Small intestine (tissue), 7 donors: ENCODE measurements at regions not wholly inside any gene's neighbourhood (a gene's known extent, or its start where the extent isn't known, plus 50 kb on each side); places are given as distances from the start of the nearest gene placed in this dataset.

Experiments
- DNase-seq, 2 donors: peaks; one replicate each; pipeline versions ENCODE4 v3.0.0 to v3.0.0-alpha.2; 2013
- FAIRE-seq: peaks from 2 replicates; lab custom pipeline; 2012; peaks lifted over from hg19 to GRCh38; lab: Jason Lieb, UNC
- H3K27ac ChIP-seq, 3 donors: one replicate each; pipeline ENCODE4 v1.5.1; 2013; ENCODE audit warnings: low read length in 2 of 3, mild to moderate bottlenecking in 2 of 3, control low read depth in 1 of 3, inconsistent platforms in 1 of 3, low read depth in 1 of 3, moderate library complexity in 1 of 3
- H3K27me3 ChIP-seq, 3 donors: one replicate each; pipeline ENCODE4 v1.6.1; 2013; ENCODE audit warnings: low read length in 3 of 3, inconsistent platforms in 1 of 3; ENCODE audit not compliant: control insufficient read depth in 3 of 3, insufficient read depth in 3 of 3
- H3K36me3 ChIP-seq, 3 donors: one replicate each; pipeline ENCODE4 v1.6.1; 2013; ENCODE audit warnings: low read length in 3 of 3, inconsistent platforms in 1 of 3, low read depth in 1 of 3, mild to moderate bottlenecking in 1 of 3, moderate library complexity in 1 of 3; ENCODE audit not compliant: control insufficient read depth in 3 of 3, insufficient read depth in 2 of 3
- H3K4me1 ChIP-seq, 3 donors: one replicate each; pipeline ENCODE4 v1.6.1; 2013; ENCODE audit warnings: low read length in 2 of 3, inconsistent platforms in 1 of 3, low read depth in 1 of 3, mild to moderate bottlenecking in 1 of 3, moderate library complexity in 1 of 3; ENCODE audit not compliant: control insufficient read depth in 3 of 3, insufficient read depth in 2 of 3
- H3K4me3 ChIP-seq, 3 donors: one replicate each; pipeline ENCODE4 v1.5.1; 2013; ENCODE audit warnings: low read length in 3 of 3, control low read depth in 1 of 3, inconsistent platforms in 1 of 3, low read depth in 1 of 3, mild to moderate bottlenecking in 1 of 3, moderate library complexity in 1 of 3
- H3K9me3 ChIP-seq, 2 donors: one replicate each; pipeline ENCODE4 v1.6.1; 2013; ENCODE audit warnings: low read depth in 1 of 2, low read length in 1 of 2; ENCODE audit not compliant: control insufficient read depth in 2 of 2, insufficient read depth in 1 of 2
- WGBS, 3 donors: extraction: QIAGEN DNeasy Blood & Tissue Kit; methylation state at CpG; one replicate each; pipeline ENCODE4 v1.1.7; 2013; 5-methylcytosine and 5-hydroxymethylcytosine counted together
- donor health status: healthy with polysubstance abuse.
- donor health status: control.
- donor health status: control.
- donor health status: Bipolar disorder and iron deficiency.
- donor health status: healthy.

DNA sequence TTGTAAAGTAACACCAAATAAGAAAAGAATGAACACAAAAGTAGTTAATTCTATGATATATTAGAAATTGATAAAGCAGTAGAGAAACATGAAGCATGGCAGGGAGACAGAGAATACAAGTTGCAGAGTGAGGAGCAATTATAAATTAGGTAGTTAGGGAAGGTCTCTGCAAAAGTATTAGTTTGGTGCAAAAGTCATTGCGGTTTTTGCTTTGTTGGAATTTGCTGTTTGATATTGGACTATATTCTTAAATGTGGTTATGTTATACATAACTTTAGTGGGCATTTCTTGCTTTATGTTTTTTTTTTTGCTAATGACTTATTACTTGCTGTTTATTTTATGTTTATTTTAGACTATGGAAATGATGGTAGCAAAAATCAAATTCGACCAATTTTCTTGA is 402.2 kb downstream of the SFMBT2 start:
- Histone ChIP-seq H3K4me1 (no peaks in the 10 kb centered on the region), H3K36me3 (no peaks in the 10 kb centered on the region), H3K27me3 (no peaks in the 10 kb centered on the region), H3K4me3 (no peak overlapping the region), H3K27ac (no peak overlapping the region), H3K9me3 (no peaks in the 10 kb centered on the region)
- no peak for DNase-seq
- WGBS, 3 donors: 74 to 82% (median 76%) methylated on average over 2 of the region's 2 CpGs
- no peak for FAIRE-seq

DNA sequence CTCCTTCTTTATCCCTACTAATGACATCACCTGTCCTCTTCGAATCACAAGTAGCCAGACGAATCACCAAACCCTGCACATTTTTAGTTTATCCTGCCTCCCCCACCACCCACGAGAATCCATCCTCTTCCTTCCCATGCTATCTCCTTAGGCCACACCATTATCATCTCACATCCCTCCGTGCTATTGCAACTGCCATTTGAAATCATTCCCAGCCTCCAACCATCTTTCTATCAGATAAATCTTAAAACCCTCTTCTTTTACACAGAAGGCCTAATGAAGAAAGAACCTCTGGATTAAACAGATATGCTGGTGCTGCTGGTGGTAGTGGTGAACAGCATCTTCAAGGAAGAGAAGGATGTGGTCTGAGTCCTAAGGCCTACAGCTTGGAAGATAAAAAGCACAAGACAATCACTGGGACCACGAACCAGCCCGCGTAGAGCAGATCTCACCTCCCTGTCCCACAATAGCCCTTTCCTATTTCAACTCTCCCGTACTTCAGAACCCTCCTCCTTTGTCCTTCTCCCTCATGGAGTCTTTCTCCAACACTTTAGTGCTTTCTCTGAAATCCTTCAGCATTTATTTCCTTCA is 403.1 kb downstream of the SFMBT2 start:
- no peaks in the 10 kb centered on the region for H3K36me3 ChIP-seq
- no peak for FAIRE-seq
- H3K27me3 ChIP-seq: no peaks in the 10 kb centered on the region
- no peaks in the 10 kb centered on the region for H3K4me1 ChIP-seq
- DNase-seq: no peak
- no peak overlapping the region for H3K4me3 ChIP-seq
- no peak overlapping the region for H3K27ac ChIP-seq
- WGBS, 3 donors: 77 to 87% (median 87%) methylated on average over 8 of the region's 8 CpGs
- no peaks in the 10 kb centered on the region for H3K9me3 ChIP-seq

DNA sequence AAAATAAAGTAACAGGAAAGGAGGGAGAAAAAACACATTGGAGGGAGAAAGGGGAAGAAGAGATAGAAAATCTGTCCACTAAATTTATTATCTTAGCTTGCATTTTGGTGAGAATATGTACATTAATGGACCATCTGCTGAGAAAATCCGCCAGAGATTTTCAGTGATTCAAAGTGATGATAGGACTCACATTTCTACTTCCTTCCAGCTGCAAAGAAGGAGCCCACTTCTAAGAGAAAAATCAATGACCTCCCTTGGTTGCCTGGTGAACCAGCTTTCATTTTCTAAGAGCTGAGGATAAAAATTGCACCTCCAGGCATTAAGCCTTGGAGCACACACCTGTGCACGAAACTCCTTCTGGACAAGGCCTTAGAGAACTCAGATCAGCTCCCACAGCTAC is 404.3 kb downstream of the SFMBT2 start:
- H3K4me1 ChIP-seq: no peaks in the 10 kb centered on the region
- DNase-seq (no peak), FAIRE-seq (no peak)
- 36 to 56% (median 38%) methylated on average over 2 of the region's 2 CpGs for WGBS, 3 donors
- H3K36me3 ChIP-seq: no peaks in the 10 kb centered on the region
- no peak overlapping the region for H3K27ac ChIP-seq
- no peak overlapping the region for H3K4me3 ChIP-seq
- no peaks in the 10 kb centered on the region for H3K9me3 ChIP-seq
- no peaks in the 10 kb centered on the region for H3K27me3 ChIP-seq

DNA sequence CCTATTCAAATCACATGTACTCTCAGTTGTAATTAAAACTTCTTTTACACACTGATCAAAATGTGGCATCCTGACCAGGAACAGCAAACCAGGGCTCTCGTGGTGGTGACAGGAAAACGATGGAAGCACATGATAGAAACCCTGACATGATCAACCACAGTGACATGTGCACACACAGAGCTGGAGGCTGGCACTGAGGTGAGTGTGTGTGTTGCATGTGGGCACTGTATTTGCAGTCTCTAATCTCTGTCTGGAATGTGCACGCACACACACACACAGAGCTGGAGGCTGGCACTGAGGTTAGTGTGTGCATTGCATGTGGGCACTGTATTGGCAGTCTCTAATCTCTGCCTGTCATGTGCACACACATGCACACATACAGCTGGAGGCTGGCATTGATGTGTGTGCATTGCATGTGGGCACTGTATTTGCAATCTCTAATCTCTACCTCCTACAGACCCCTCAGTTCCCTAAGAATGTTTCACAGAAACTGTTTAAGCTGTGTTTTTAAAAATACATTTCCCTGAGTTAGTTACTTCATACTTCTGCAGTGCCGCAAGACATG is 406.9 kb downstream of the SFMBT2 start:
- no peaks in the 10 kb centered on the region for H3K4me1 ChIP-seq
- no peaks in the 10 kb centered on the region for H3K9me3 ChIP-seq
- H3K36me3 ChIP-seq: no peaks in the 10 kb centered on the region
- no peaks in the 10 kb centered on the region for H3K27me3 ChIP-seq
- DNase-seq: no peak
- H3K4me3 ChIP-seq: no peak overlapping the region
- WGBS, 3 donors: 71 to 73% (median 73%) methylated on average over 4 of the region's 4 CpGs
- H3K27ac ChIP-seq: no peak overlapping the region
- FAIRE-seq: no peak

DNA sequence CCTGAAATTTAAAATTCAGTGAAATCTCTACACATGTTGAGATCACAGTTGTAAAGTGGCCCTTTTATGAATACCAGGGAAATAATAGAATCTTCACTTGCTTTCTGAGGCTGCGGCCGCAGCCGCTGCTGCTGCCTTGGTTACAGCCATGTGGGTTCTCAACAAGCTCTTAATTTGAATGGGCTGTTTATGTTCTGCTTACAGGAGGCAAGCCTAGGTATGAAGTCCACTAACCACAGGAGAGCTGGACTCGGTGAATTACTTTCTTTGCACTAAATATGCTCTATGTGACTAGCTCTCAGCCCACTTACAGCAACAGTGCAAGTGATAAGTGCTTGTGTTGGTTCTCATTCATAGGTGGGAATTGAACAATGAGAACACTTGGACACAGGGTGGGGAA is 410.8 kb downstream of the SFMBT2 start:
- no peaks in the 10 kb centered on the region for H3K4me1 ChIP-seq
- no peaks in the 10 kb centered on the region for H3K27me3 ChIP-seq
- H3K36me3 ChIP-seq: no peaks in the 10 kb centered on the region
- FAIRE-seq: no peak
- H3K9me3 ChIP-seq: no peaks in the 10 kb centered on the region
- no peak overlapping the region for H3K27ac ChIP-seq
- 79 to 90% (median 86%) methylated on average over 4 of the region's 4 CpGs for WGBS, 3 donors
- no peak overlapping the region for H3K4me3 ChIP-seq
- DNase-seq: peak in 1 of 2 donors; percentile 1

DNA sequence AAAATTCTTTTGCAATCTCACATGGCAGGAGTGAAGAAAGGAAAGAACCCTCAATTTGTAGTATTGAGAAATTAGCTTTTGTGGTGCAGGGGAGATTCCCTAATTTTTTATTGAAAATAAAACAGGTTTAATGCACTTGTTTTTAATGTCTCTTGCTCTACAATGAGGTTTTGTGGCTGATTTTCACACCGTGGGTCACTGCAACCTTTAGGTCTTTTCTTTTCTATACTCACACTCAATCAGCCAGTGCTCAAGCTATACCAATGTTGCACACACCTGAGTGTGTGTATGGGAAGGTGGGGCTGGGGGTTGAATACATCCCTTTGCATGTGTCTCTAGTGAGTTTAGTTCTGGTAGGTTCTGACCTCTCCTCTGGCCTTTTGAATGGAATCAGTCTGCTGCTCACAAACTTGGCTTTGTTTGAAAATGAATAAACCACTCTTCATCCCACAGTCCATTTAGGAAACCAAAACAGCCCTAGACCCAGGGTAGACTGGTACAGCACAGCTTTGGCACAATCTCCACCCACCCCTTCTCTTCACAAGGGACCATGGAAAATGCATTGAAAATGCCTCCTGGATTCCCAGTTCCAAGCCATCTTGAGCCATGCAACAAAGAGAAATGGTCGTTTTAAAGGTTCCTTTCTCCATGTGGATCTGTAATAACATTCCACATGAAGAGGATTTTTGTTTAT is 411.5 kb downstream of the SFMBT2 start:
- no peaks in the 10 kb centered on the region for H3K27me3 ChIP-seq
- H3K36me3 ChIP-seq: no peaks in the 10 kb centered on the region
- H3K4me1 ChIP-seq: no peaks in the 10 kb centered on the region
- no peak overlapping the region for H3K27ac ChIP-seq
- H3K4me3 ChIP-seq: no peak overlapping the region
- WGBS, 3 donors: 27 to 68% (median 55%) methylated on average over 2 of the region's 2 CpGs
- DNase-seq (no peak), FAIRE-seq (no peak)
- no peaks in the 10 kb centered on the region for H3K9me3 ChIP-seq

DNA sequence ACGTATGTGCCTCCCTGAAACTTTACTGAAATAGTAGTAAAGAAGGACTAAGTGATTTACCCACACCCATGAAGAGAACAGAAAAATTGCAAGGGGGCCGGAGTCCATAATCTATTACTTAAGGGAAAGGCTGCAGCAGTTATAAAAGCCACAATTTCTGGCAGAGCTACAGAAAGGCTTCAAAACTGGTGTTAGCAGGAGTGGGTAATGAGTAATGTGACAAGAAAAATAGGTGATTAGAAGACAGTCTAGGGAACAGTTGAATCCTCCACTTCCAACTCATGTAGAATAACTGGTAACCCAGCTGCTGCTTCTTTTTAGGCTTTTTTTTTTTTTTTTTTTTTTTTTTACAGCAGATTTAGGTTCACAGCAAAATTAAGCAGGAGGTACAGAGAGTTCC is 413.3 kb downstream of the SFMBT2 start:
- H3K36me3 ChIP-seq: no peaks in the 10 kb centered on the region
- peaks cover 0 to 2% of the 10 kb centered on the region in 2 donors for H3K9me3 ChIP-seq
- WGBS, 3 donors: 81 to 94% (median 83%) methylated on average over 2 of the region's 2 CpGs
- H3K4me3 ChIP-seq: no peak overlapping the region
- DNase-seq (no peak), FAIRE-seq (no peak)
- H3K27me3 ChIP-seq: no peaks in the 10 kb centered on the region
- no peaks in the 10 kb centered on the region for H3K4me1 ChIP-seq
- no peak overlapping the region for H3K27ac ChIP-seq

DNA sequence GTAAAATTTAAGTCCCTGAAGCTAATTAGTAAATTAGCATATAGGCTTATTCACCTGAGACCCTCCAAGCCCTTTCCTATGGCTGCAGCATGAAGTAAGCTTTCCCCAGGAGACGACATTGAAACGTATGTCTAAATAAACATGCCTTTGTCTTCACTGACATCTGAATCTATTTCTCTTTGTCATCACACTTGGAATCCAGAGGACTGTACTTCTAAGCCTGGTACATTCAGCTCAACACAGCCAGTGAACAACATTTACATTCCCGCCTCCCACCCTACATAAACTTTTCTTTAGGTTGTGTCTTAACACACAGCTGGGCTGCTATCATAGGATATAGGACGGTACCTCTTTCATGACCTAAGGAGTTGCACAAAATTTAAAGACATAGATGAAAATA is 414.4 kb downstream of the SFMBT2 start:
- 47 to 75% (median 68%) methylated on average over 4 of the region's 4 CpGs for WGBS, 3 donors
- H3K36me3 ChIP-seq: no peaks in the 10 kb centered on the region
- H3K27me3 ChIP-seq: no peaks in the 10 kb centered on the region
- no peak for FAIRE-seq
- H3K9me3 ChIP-seq: peaks cover 0 to 2% of the 10 kb centered on the region in 2 donors
- no peaks in the 10 kb centered on the region for H3K4me1 ChIP-seq
- H3K4me3 ChIP-seq: no peak overlapping the region
- H3K27ac ChIP-seq: no peak overlapping the region
- no peak for DNase-seq
